ENCODE measurements at regions not wholly inside any gene's neighbourhood (a gene's known extent, or its start where the extent isn't known, plus 50 kb on each side); places are given as distances from the start of the nearest gene placed in this dataset.

GRCh38 chr14:83006121-83006670, 1472.5 kb upstream of the SEL1L start:
- TF ChIP-seq CTCF (IDR thresholded peaks at IDR 0.05) (no peak), POLR2A (IDR thresholded peaks at IDR 0.05) (no peak)
